DOHH2 (cell line): ENCODE measurements at regions not wholly inside any gene's neighbourhood (a gene's known extent, or its start where the extent isn't known, plus 50 kb on each side); places are given as distances from the start of the nearest gene placed in this dataset.
A peak's percentile ranks its signal among the peaks of the same experiment; 100 is the strongest.

Source experiments
- H3F3A ChIP-seq: fragments of 200-600 bp; sonication (generic), shearing (Covaris generic); 2 replicates; pipeline ENCODE4 v1.6.0; 2016; ENCODE audit warnings: antibody characterized with exemption, mild to moderate bottlenecking; ENCODE audit not compliant: control insufficient read depth, insufficient read depth
- H3K27ac ChIP-seq: fragments of 200-600 bp; sonication (generic); 2 replicates; pipeline ENCODE4 v1.5.1; 2014; ENCODE audit warnings: low read depth, mild to moderate bottlenecking, low read length, moderate library complexity
- H3K27me3 ChIP-seq: fragments of 200-600 bp; sonication (generic); 2 replicates; pipeline ENCODE4 v1.6.1; 2014; ENCODE audit warnings: mild to moderate bottlenecking, low read length, mixed read lengths; ENCODE audit not compliant: control insufficient read depth
- H3K36me3 ChIP-seq: fragments of 200-600 bp; sonication (generic); 2 replicates; pipeline ENCODE4 v1.6.1; 2014; ENCODE audit warnings: mild to moderate bottlenecking, low read length, moderate library complexity, mixed read lengths; ENCODE audit not compliant: control insufficient read depth
- H3K4me1 ChIP-seq: fragments of 200-600 bp; sonication (generic); 2 replicates; pipeline ENCODE4 v1.6.1; 2014; ENCODE audit warnings: mild to moderate bottlenecking, low read length, mixed read lengths; ENCODE audit not compliant: control insufficient read depth
- H3K4me2 ChIP-seq: fragments of 200-600 bp; sonication (generic); 2 replicates; pipeline ENCODE4 v1.6.0; 2014; ENCODE audit warnings: mild to moderate bottlenecking, low read length, moderate library complexity
- H3K4me3 ChIP-seq: fragments of 200-600 bp; sonication (generic); 2 replicates; pipeline ENCODE4 v1.5.1; 2014; ENCODE audit warnings: mild to moderate bottlenecking, low read length, mixed read lengths
- H3K79me2 ChIP-seq: fragments of 200-600 bp; sonication (generic); 2 replicates; pipeline ENCODE4 v1.6.1; 2014; ENCODE audit warnings: mild to moderate bottlenecking, low read length, mixed read lengths; ENCODE audit not compliant: control insufficient read depth
- H3K9me2 ChIP-seq: fragments of 200-600 bp; sonication (generic); replicated peaks from 2 replicates; pipeline ENCODE4 v1.6.1; 2014; ENCODE audit warnings: mild to moderate bottlenecking, low read length, mixed read lengths; ENCODE audit not compliant: control insufficient read depth
- H3K9me3 ChIP-seq: fragments of 200-600 bp; sonication (generic); 2 replicates; pipeline ENCODE4 v1.6.1; 2014; ENCODE audit warnings: antibody characterized with exemption, low read length, mixed read lengths; ENCODE audit not compliant: control insufficient read depth, insufficient read depth
- H4K20me1 ChIP-seq: fragments of 200-600 bp; sonication (generic); 2 replicates; pipeline ENCODE4 v1.6.0; 2014; ENCODE audit warnings: low read depth, mild to moderate bottlenecking, antibody characterized with exemption, low read length, moderate library complexity; ENCODE audit not compliant: control insufficient read depth, insufficient read depth
- EZH2phosphoT487 ChIP-seq: fragments of 200-600 bp; sonication (generic); IDR thresholded peaks from 2 replicates; pipeline ENCODE4 v1.6.1; 2017; ENCODE audit warnings: borderline replicate concordance, mild to moderate bottlenecking, antibody characterized with exemption, low read length, moderate library complexity, mixed read lengths
- TF ChIP-seq, protein P1 (sequence below): fragments of 200-600 bp; sonication (generic); IDR thresholded peaks from one replicate; pipeline ENCODE4 v1.5.1; 2014; ENCODE audit warnings: antibody characterized with exemption, mild to moderate bottlenecking, low read depth, low read length; ENCODE audit not compliant: poor library complexity, severe bottlenecking

DNA sequence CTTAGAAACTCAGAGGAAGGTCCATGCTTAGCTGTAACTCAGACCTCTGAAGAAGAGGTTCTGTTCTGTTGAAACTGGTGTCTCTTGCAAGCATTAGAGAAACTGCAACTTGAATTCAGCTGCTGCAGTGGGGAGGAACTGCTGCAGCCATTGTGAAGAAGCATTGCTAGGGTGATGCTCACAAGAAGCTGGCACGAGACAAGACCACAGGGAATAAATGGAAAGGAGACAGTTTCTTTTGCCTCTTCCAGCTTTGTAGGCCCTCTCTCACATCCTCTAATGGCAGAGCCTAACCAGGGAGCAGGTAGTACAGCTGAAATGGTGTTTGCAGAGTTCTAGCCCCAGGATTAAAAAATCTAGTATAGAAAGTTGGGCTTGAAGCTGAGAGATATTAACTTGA lies 148.0 kb upstream of the DMAC1 start:
- H3K9me3 ChIP-seq, result 0 out of 2 replicates have a peak, but pooled peaks cover 3% of the 10 kb centered on the region
- TF ChIP-seq, protein P1, sequence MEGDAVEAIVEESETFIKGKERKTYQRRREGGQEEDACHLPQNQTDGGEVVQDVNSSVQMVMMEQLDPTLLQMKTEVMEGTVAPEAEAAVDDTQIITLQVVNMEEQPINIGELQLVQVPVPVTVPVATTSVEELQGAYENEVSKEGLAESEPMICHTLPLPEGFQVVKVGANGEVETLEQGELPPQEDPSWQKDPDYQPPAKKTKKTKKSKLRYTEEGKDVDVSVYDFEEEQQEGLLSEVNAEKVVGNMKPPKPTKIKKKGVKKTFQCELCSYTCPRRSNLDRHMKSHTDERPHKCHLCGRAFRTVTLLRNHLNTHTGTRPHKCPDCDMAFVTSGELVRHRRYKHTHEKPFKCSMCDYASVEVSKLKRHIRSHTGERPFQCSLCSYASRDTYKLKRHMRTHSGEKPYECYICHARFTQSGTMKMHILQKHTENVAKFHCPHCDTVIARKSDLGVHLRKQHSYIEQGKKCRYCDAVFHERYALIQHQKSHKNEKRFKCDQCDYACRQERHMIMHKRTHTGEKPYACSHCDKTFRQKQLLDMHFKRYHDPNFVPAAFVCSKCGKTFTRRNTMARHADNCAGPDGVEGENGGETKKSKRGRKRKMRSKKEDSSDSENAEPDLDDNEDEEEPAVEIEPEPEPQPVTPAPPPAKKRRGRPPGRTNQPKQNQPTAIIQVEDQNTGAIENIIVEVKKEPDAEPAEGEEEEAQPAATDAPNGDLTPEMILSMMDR, result no peak
- TF ChIP-seq EZH2phosphoT487, result no peak
- peaks cover 17% of the 10 kb centered on the region for H3K4me1 ChIP-seq
- H4K20me1 ChIP-seq, result no peaks in the 10 kb centered on the region
- no peaks in the 10 kb centered on the region for H3F3A ChIP-seq
- no peaks in the 10 kb centered on the region for H3K79me2 ChIP-seq
- no peaks in the 10 kb centered on the region for H3K27me3 ChIP-seq
- no peaks in the 10 kb centered on the region for H3K36me3 ChIP-seq
- H3K4me3 ChIP-seq, result no peak overlapping the region
- H3K4me2 ChIP-seq, result peak overlapping the region; percentile 45
- no peak overlapping the region for H3K27ac ChIP-seq
- no peaks in the 10 kb centered on the region for H3K9me2 ChIP-seq

DNA sequence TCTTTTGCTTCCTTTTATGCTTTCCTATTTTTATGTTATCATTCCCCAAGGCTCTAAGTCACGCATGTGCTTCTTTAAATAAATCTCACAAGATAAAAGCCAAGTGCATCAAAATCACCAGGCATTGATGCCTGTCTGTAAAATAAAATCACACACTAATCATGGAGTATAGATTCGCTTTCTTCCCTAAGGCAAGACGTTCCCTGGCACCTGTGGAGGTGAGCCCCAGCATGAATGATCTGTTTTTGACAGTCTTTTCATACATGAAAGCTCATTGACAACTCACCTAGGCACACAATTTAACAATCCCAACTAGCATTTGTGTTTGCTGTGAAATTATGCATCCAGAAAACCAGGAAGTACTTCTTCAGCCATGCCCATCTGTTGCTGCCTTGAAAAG lies 146.9 kb upstream of the DMAC1 start:
- Histone ChIP-seq H3K36me3 (no peaks in the 10 kb centered on the region), H3K4me1 (peaks cover 17% of the 10 kb centered on the region), H3K9me2 (no peaks in the 10 kb centered on the region), H4K20me1 (no peaks in the 10 kb centered on the region), H3K27me3 (no peaks in the 10 kb centered on the region), H3K4me3 (no peak overlapping the region), H3K27ac (no peak overlapping the region), H3F3A (no peaks in the 10 kb centered on the region), H3K79me2 (no peaks in the 10 kb centered on the region), H3K9me3 (0 out of 2 replicates have a peak, but pooled peaks cover 3% of the 10 kb centered on the region), H3K4me2 (no peak overlapping the region)
- no peak for TF ChIP-seq EZH2phosphoT487
- TF ChIP-seq, protein P1, result no peak

DNA sequence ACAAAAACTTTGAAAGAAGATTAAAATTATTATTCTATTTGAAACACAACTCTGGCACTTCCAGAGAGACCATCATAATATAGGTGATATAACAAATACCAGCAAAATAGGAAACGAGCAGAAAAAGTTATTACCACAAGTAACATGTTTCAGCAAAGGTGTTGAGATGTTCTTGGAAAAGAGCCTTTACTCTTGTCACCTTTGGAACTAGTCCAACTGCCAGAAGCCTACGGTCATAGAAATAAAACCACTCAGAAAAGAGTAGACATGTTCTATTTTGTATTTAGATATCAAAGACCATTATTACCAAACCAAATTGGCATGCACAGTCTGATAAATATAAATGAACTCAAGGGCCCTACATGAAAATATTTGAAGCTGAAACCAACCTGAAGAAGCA lies 145.0 kb upstream of the DMAC1 start:
- H3K4me3 ChIP-seq, result no peak overlapping the region
- H3K79me2 ChIP-seq, result no peaks in the 10 kb centered on the region
- H3F3A ChIP-seq, result no peaks in the 10 kb centered on the region
- H3K27ac ChIP-seq, result no peak overlapping the region
- no peak for TF ChIP-seq EZH2phosphoT487
- TF ChIP-seq, protein P1, result no peak
- peaks cover 17% of the 10 kb centered on the region for H3K4me1 ChIP-seq
- H3K36me3 ChIP-seq, result no peaks in the 10 kb centered on the region
- H3K4me2 ChIP-seq, result no peak overlapping the region
- H4K20me1 ChIP-seq, result no peaks in the 10 kb centered on the region
- no peaks in the 10 kb centered on the region for H3K9me2 ChIP-seq
- H3K9me3 ChIP-seq, result peaks cover 4% of the 10 kb centered on the region; the same call in 1 of the 2 replicates
- no peaks in the 10 kb centered on the region for H3K27me3 ChIP-seq
